GM23248 (cell line): ENCODE measurements at regions not wholly inside any gene's neighbourhood (a gene's known extent, or its start where the extent isn't known, plus 50 kb on each side); places are given as distances from the start of the nearest gene placed in this dataset.

Experiments
- DNase-seq: peaks from one replicate; pipeline ENCODE4 v3.0.0-alpha.2; 2015
- H2AFZ ChIP-seq: fragments of 200-600 bp; sonication (generic); 2 replicates; pipeline ENCODE4 v1.6.1; 2016; ENCODE audit warnings: antibody characterized with exemption
- H3F3A ChIP-seq: fragments of 200-600 bp; sonication (generic); 2 replicates; pipeline ENCODE4 v1.6.1; 2016; ENCODE audit warnings: mild to moderate bottlenecking, antibody characterized with exemption, mixed run types; ENCODE audit not compliant: insufficient read depth
- H3K27ac ChIP-seq: fragments of 200-600 bp; sonication (generic); 2 replicates; pipeline ENCODE4 v1.5.1; 2016; ENCODE audit warnings: mild to moderate bottlenecking
- H3K27me3 ChIP-seq: fragments of 200-600 bp; sonication (generic); replicated peaks from 2 replicates; pipeline ENCODE4 v1.6.1; 2016; ENCODE audit warnings: mild to moderate bottlenecking; ENCODE audit not compliant: insufficient read depth
- H3K36me3 ChIP-seq: fragments of 200-600 bp; sonication (generic); 2 replicates; pipeline ENCODE4 v1.6.1; 2016; ENCODE audit warnings: low read depth, mild to moderate bottlenecking
- H3K4me1 ChIP-seq: fragments of 200-600 bp; sonication (generic); 2 replicates; pipeline ENCODE4 v1.6.1; 2016; ENCODE audit warnings: mild to moderate bottlenecking; ENCODE audit not compliant: insufficient read depth
- H3K4me2 ChIP-seq: fragments of 200-600 bp; sonication (generic); one replicate; pipeline ENCODE4 v1.6.1; 2016; ENCODE audit warnings: mild to moderate bottlenecking; ENCODE audit not compliant: unreplicated experiment
- H3K4me3 ChIP-seq: fragments of 200-600 bp; sonication (generic); 2 replicates; pipeline ENCODE4 v1.5.1; 2016; ENCODE audit warnings: mild to moderate bottlenecking
- H3K79me2 ChIP-seq: fragments of 200-600 bp; sonication (generic); 2 replicates; pipeline ENCODE4 v1.6.1; 2016; ENCODE audit warnings: mild to moderate bottlenecking; ENCODE audit not compliant: insufficient read depth
- H3K9ac ChIP-seq: fragments of 200-600 bp; sonication (generic); 2 replicates; pipeline ENCODE4 v1.6.1; 2016; ENCODE audit warnings: mild to moderate bottlenecking
- H3K9me2 ChIP-seq: fragments of 200-600 bp; sonication (generic); 2 replicates; pipeline ENCODE4 v1.6.1; 2016; ENCODE audit warnings: mixed run types, mild to moderate bottlenecking, moderate library complexity; ENCODE audit not compliant: insufficient read depth
- H3K9me3 ChIP-seq: fragments of 200-600 bp; sonication (generic); one replicate; pipeline ENCODE4 v1.6.1; 2017; ENCODE audit warnings: low read depth
- H4K20me1 ChIP-seq: fragments of 200-600 bp; sonication (generic); 2 replicates; pipeline ENCODE4 v1.6.0; 2016; ENCODE audit not compliant: insufficient read depth
- EZH2 ChIP-seq: fragments of 200-600 bp; sonication (generic); IDR thresholded peaks from 2 replicates; pipeline ENCODE4 v1.6.1; 2018; ENCODE audit warnings: antibody characterized with exemption, mild to moderate bottlenecking; ENCODE audit not compliant: insufficient read depth, poor library complexity, severe bottlenecking
- EZH2phosphoT487 ChIP-seq: fragments of 200-600 bp; sonication (generic); IDR thresholded peaks from 2 replicates; pipeline ENCODE4 v1.6.1; 2018; ENCODE audit warnings: antibody characterized with exemption, moderate library complexity, mild to moderate bottlenecking, low read depth; ENCODE audit not compliant: insufficient read depth
- WGBS, 2 experiments: methylation state at CpG; one replicate each; pipeline ENCODE4 v1.1.6; 2015 to 2017; ENCODE audit warnings: low lambda C conversion rate in 2 of 2, low coverage in 1 of 2; ENCODE audit errors: missing lambda C conversion rate in 2 of 2; 5-methylcytosine and 5-hydroxymethylcytosine counted together
- in situ Hi-C: fragments of 300-500 bp; cut with MboI; formaldehyde crosslinking; loops from 2 replicates; pipeline ENCODE4 v1.15.0; 2020

DNA sequence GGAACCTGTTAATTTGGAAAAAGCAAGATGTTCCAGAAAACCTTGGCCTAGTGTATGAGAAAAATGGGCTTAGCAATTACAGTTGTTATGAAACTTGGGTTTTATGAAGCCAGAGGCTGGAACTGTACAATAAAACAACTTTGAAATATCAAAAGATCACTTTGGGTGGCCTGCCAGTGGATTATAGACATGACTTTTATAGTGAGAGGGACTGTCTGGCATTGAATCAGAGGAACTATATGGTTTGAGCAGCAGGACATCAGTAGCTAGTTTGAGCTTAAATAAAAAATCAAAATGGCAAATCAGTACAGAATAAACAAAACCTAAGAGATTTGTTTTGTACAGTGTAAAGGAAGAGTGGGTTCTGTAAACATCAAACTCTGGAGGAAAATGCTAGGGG, 115.0 kb upstream of the PTPRG start:
- Histone ChIP-seq H3K9me3 (no peaks in the 10 kb centered on the region), H3F3A (peaks cover 3% of the 10 kb centered on the region; the same call in 1 of the 2 replicates), H2AFZ (no peak overlapping the region), H3K36me3 (no peaks in the 10 kb centered on the region), H3K27me3 (no peaks in the 10 kb centered on the region), H3K4me2 (no peak overlapping the region), H3K27ac (no peak overlapping the region), H3K79me2 (no peaks in the 10 kb centered on the region), H3K4me3 (no peak overlapping the region), H4K20me1 (no peaks in the 10 kb centered on the region), H3K9ac (no peak overlapping the region), H3K9me2 (no peaks in the 10 kb centered on the region), H3K4me1 (no peaks in the 10 kb centered on the region)
- DNase-seq, result no peak
- in situ Hi-C loops, result no loop called here
- TF ChIP-seq EZH2phosphoT487 (no peak), EZH2 (no peak)

DNA sequence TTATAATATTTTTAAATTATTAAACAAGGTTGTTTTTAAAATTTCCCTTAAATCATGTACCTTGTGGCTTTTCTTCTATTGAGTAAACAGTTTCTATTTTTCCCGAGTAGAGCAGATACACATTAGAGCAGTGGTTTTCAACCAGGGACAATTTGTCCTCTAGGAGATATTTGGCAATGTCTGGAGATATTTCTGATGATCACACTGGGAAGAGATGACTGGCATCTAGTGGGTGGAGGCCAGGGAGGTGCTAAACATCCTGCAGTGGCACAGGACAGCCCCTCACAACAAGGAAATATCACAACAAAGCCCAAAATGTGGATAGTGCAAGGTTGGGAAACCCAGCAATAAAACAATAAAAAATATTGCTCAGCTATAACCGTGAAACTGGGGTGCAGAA, 113.0 kb upstream of the PTPRG start:
- H3K79me2 ChIP-seq, result no peaks in the 10 kb centered on the region
- no peak overlapping the region for H3K4me2 ChIP-seq
- H3K9me3 ChIP-seq, result no peaks in the 10 kb centered on the region
- H3K27ac ChIP-seq, result no peak overlapping the region
- H4K20me1 ChIP-seq, result no peaks in the 10 kb centered on the region
- peaks cover 17% of the 10 kb centered on the region for H3K4me1 ChIP-seq
- TF ChIP-seq EZH2 (no peak), EZH2phosphoT487 (no peak)
- H3K9ac ChIP-seq, result no peak overlapping the region
- in situ Hi-C loops, result no loop called here
- no peak overlapping the region for H3K4me3 ChIP-seq
- no peak for DNase-seq
- no peak overlapping the region for H2AFZ ChIP-seq
- H3K27me3 ChIP-seq, result no peaks in the 10 kb centered on the region
- peaks cover 22% of the 10 kb centered on the region for H3F3A ChIP-seq
- H3K36me3 ChIP-seq, result no peaks in the 10 kb centered on the region
- H3K9me2 ChIP-seq, result no peaks in the 10 kb centered on the region
- 27 to 42% methylated on average over 2 of the region's 2 CpGs for WGBS, 2 experiments

DNA sequence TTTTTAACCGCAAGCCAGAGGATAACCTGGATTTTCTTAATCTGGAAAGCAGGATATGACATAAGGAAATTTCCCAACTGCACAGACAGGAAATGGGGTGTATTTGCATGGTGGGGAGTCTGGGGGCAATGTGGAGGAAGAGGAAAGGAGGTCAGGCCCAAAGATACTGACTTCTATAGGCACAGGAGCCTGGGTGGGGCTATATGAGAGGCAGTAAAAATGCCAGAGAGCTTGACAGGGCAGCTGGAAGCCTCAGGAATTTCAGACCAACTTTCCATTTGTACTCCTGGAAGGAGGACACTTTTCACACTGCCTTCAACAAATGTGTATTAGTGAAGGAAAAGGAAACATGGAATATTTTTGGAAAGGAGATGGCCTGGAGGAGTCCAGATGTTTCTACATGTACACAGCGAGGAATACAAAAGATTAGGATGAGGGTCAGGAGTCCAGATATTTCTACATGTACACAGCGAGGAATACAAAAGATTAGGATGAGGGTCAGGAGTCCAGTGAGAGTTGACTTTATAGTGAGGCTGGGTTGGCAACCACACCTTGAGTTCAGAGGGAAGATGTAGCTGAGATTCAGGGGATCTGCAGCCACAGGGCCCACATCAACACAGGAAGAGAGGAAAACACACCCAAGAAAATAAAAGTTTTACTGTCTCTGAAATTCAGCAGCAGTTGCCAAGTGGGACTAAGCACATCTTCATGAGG, 111.9 kb upstream of the PTPRG start:
- H3K4me2 ChIP-seq, result no peak overlapping the region
- H3K36me3 ChIP-seq, result no peaks in the 10 kb centered on the region
- in situ Hi-C loops, result no loop called here
- H3F3A ChIP-seq, result peaks cover 23% of the 10 kb centered on the region
- 84 to 86% methylated on average over 3 of the region's 3 CpGs for WGBS, 2 experiments
- no peak overlapping the region for H3K4me3 ChIP-seq
- DNase-seq, result no peak
- H3K9me2 ChIP-seq, result no peaks in the 10 kb centered on the region
- TF ChIP-seq EZH2 (no peak), EZH2phosphoT487 (no peak)
- H4K20me1 ChIP-seq, result no peaks in the 10 kb centered on the region
- no peak overlapping the region for H3K27ac ChIP-seq
- no peak overlapping the region for H2AFZ ChIP-seq
- H3K4me1 ChIP-seq, result peaks cover 17% of the 10 kb centered on the region
- no peaks in the 10 kb centered on the region for H3K79me2 ChIP-seq
- no peak overlapping the region for H3K9ac ChIP-seq
- no peaks in the 10 kb centered on the region for H3K9me3 ChIP-seq
- no peaks in the 10 kb centered on the region for H3K27me3 ChIP-seq

DNA sequence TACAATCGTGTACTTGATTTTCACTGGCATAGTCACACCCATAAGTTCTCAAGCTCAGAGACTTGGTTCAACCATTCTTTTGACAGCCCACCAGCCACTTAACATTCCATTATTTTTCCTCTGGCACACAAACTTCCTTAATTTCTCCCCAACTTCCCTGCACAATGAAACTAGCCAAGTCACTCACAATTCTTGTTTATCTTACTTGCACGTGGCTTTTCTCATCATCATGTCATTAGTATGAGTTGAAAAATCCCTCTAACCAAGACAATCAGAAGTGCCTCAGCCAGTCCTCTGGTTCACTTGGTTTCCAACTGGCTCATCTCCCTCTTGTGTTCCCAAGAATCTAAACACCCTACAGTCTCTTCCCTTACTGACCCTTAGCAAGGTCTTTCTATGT, 110.5 kb upstream of the PTPRG start:
- TF ChIP-seq EZH2 (no peak), EZH2phosphoT487 (no peak)

More for the DNA sequence above, 110.5 kb upstream of the PTPRG start:
- peaks cover 23% of the 10 kb centered on the region for H3F3A ChIP-seq
- H3K4me2 ChIP-seq, result no peak overlapping the region
- no peak for DNase-seq
- H4K20me1 ChIP-seq, result no peaks in the 10 kb centered on the region
- H3K79me2 ChIP-seq, result no peaks in the 10 kb centered on the region
- H3K4me3 ChIP-seq, result no peak overlapping the region
- no peak overlapping the region for H2AFZ ChIP-seq
- H3K9me2 ChIP-seq, result no peaks in the 10 kb centered on the region
- in situ Hi-C loops, result no loop called here
- peaks cover 17% of the 10 kb centered on the region for H3K4me1 ChIP-seq
- H3K9ac ChIP-seq, result no peak overlapping the region
- H3K36me3 ChIP-seq, result no peaks in the 10 kb centered on the region
- no peak overlapping the region for H3K27ac ChIP-seq
- H3K9me3 ChIP-seq, result no peaks in the 10 kb centered on the region
- no peaks in the 10 kb centered on the region for H3K27me3 ChIP-seq
- 21 to 29% methylated on average over 2 of the region's 2 CpGs for WGBS, 2 experiments
